IMR-90 (cell line): ENCODE measurements at regions not wholly inside any gene's neighbourhood (a gene's known extent, or its start where the extent isn't known, plus 50 kb on each side); places are given as distances from the start of the nearest gene placed in this dataset.

Experiments used
- BHLHE40 ChIP-seq: fragments of 150-350 bp; IDR thresholded peaks from 2 replicates; pipeline ENCODE4 v1.6.1; 2016; ENCODE audit warnings: mild to moderate bottlenecking, low read depth, low read length
- CEBPB ChIP-seq: IDR thresholded peaks from 2 replicates; pipeline ENCODE4 v1.6.1; 2012; ENCODE audit warnings: low read depth, low read length, improper control_type of control experiment
- CTCF ChIP-seq: conservative IDR thresholded peaks from 2 replicates; pipeline ENCODE4 v1.5.1; 2012; ENCODE audit warnings: mild to moderate bottlenecking, low read depth, low read length, improper control_type of control experiment
- ELK1 ChIP-seq: fragments of 150-350 bp; IDR thresholded peaks from 2 replicates; pipeline ENCODE4 v1.6.1; 2016; ENCODE audit warnings: low read depth, mild to moderate bottlenecking, low read length, moderate library complexity, borderline replicate concordance
- MXI1 ChIP-seq: IDR thresholded peaks from 2 replicates; pipeline ENCODE4 v1.6.1; 2012; ENCODE audit warnings: low read depth, mild to moderate bottlenecking, low read length, moderate library complexity, borderline replicate concordance
- POLR2A ChIP-seq: IDR thresholded peaks from 2 replicates; pipeline ENCODE4 v1.6.1; 2012; ENCODE audit warnings: mild to moderate bottlenecking, low read depth, low read length
- RAD21 ChIP-seq: IDR thresholded peaks from 2 replicates; pipeline ENCODE4 v1.6.1; 2012; ENCODE audit warnings: low read length, improper control_type of control experiment
- RCOR1 ChIP-seq: IDR thresholded peaks from 2 replicates; pipeline ENCODE4 v1.6.1; 2012; ENCODE audit warnings: mild to moderate bottlenecking, low read length, improper control_type of control experiment; ENCODE audit not compliant: insufficient replicate concordance
- RFX5 ChIP-seq: IDR thresholded peaks from 2 replicates; pipeline ENCODE4 v1.8.0; 2012; ENCODE audit warnings: low read depth, mild to moderate bottlenecking, low read length, moderate library complexity
- SMC3 ChIP-seq: fragments of 150-350 bp; IDR thresholded peaks from 2 replicates; pipeline ENCODE4 v1.6.1; 2016; ENCODE audit warnings: low read depth, mild to moderate bottlenecking, antibody characterized with exemption, low read length, moderate library complexity
- USF2 ChIP-seq: fragments of 150-350 bp; IDR thresholded peaks from 2 replicates; pipeline ENCODE4 v1.6.1; 2017; ENCODE audit warnings: mild to moderate bottlenecking, antibody characterized with exemption, low read length, low read depth

- TF ChIP-seq CTCF: no peak
- no peak for TF ChIP-seq USF2
- no peak for TF ChIP-seq RFX5
- TF ChIP-seq MXI1: no peak
- no peak for TF ChIP-seq RAD21
- TF ChIP-seq POLR2A: no peak
- no peak for TF ChIP-seq SMC3
- no peak for TF ChIP-seq ELK1
- no peak for TF ChIP-seq CEBPB
- TF ChIP-seq BHLHE40: no peak
- no peak for TF ChIP-seq RCOR1
Measured at GRCh38 chr7:77473229-77474005, 57.3 kb upstream of the GSAP start.
